DMS79 (cell line): ENCODE measurements at regions not wholly inside any gene's neighbourhood (a gene's known extent, or its start where the extent isn't known, plus 50 kb on each side); places are given as distances from the start of the nearest gene placed in this dataset.

Source experiments
- DNase-seq: peaks from one replicate; lab custom pipeline; 2025; lab: John Stamatoyannopoulos, UW

DNA sequence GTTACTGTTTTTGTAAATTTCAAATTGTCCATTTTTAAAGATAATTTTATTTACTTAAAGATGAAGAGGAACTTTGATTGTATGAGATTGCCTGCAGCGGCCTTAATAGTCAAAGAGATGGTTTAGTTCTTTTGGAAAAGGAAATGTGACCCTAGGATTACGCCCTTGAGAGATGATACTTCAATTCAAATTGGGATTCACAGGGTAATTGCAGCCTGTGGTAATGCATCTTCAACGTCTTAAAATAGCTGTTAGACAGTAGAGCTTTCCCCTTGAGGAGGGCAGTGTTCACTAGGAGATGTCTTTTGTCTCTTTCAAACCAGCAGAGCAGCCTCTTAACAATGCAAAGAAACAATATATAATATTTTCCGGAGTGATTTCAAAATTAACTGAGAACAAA, 127.1 kb downstream of the TAF11L14 start:
- DNase-seq = no peak

DNA sequence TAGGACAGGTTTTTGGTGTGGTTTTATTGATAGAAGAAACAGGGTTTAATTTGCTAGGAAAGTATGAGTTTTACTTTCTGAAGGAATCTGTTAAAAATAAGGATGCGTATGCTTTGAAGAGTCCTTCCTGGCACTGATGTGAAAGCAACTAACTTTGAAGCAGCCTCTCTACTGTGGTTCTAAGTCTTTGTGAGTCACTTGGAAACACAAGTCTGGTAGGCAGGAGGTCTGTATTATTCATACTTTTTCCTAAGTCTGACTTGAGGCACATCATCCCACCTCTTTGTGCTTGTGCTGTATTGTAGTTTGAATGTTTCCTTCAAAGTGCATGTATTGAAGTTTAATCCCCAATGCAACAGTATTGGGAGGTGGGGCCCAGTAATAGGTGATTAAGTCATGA, 129.0 kb downstream of the TAF11L14 start:
- no peak for DNase-seq

DNA sequence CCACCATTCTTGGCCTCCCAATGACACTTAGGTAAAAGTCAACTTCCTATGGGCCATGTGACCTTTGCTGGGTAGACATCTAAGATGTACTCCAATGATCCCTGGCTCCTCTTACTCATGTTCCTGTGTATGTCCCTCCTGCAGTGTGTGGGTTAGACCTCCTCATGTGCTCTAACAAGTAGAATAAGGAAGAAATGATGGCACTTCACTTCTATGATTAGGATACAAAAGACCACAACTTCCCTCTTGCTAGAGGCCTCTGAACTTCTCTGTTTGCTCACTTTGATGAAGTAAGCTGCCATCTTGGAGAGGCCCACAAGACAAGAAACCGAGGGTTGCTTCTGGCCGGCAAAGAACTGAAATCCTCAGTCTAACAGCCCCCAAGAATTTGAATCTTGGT, 131.8 kb downstream of the TAF11L14 start:
- no peak for DNase-seq

DNA sequence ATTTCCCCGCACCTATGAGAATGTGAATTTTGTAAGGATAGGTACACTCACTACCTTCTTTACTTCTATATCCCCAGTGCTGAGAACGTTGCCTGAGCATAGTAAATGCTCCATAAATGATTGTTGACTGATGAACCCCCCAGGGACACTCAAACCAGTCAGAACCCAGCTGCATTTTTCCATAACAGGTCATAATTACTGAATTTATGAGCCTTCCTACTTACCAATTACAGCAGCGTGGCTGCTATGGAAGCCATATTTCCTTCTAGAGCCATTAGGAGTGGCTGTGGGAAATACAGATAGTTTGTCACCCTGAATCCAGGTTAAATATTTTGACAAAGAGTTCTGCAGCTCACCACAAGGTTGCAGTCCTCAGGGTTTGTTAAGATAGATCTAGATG, 135.0 kb downstream of the TAF11L14 start:
- no peak for DNase-seq

DNA sequence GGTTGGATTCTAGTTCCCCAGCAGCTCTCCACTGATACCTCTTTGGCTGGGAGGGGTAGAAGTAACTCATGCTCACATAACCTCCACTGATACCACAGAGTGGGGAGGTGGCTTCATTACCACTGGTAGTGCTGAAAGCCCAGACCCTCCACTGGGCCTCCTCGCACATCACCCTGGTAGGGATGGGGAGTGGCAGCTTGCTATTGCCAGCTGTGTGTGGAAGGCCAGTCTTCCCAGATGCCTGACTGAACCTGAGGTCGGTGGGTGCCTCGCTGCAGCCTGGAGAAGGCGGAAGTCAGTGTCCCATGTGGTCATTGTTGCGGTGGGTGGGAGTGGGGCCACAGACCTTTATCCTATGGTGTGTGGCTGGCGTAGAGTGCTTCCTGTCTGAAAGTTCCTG, 138.0 kb downstream of the TAF11L14 start:
- no peak for DNase-seq

DNA sequence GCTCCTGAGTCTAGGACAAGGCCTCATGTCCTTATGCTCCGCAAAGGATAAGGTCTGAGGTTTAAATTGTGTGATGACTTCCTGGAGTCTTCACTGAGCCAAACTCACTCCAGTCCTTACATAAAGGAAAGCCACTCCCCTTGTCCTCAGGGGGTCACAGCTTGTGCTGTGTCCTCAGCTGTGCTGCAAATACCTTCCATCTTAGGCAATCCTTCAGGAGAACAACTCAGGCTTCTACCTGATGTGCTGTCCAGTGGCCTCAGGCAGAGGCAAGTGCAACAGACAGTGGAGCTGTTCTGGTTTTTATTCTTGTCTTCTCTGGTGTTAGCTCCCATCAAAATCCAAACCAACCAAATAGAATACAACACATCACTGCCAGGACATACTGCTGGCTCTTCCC, 151.5 kb downstream of the TAF11L14 start:
- DNase-seq = no peak

DNA sequence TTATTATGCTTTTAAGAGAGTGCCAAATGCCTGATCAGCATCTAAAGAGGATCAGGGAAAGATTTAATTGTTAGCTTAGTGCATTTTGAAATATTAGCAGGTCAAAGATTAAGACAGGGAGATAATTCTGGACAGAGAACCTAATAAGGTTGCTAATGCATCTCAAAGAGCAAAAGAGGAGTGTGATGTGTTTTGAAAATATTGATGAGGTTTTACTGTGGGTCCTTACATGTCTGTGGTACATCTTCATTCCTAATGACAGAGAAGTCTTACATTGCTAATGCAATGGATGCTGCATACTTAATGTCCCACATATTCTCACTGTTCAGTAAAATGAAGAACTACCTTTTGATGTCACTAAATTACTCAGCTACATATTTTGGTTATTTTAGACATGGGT, 154.1 kb downstream of the TAF11L14 start:
- DNase-seq = no peak

DNA sequence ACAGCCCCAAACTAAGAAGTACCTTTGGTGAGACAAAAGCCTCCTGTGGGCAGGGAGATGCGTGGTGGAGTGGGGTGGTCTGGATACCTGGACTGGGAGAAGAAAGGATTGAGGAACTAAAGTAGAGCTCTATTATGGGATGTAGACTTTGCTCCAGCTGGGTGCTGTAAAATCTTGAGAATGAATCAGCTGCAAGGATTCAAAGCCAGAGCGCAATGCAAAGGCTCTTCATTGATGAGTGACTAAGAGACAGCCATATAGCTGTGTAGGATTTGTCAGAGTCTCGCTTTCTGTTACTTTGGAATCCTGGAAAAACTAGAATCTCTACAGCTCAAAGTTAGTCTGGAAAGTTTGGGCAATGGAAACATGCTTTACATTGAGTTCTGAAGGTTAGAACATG, 159.9 kb downstream of the TAF11L14 start:
- DNase-seq = no peak

DNA sequence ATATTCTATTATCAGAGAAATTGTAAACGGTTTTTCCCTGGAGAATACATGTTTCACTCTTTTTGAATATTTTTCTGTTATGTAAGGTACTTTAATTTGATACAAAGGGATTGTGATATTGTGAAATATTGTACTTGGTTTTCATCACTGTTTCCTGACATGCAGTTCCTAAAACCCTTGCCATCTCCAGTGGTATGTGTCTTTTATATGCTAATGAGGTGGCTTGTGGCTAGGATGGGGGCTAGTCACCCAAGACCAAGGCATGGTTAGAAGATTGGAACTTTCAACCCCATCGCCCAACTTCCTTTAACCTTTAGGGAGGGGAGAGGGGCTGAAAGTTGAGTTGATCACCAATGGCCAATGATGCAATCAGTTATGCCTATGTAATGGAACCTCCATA, 160.6 kb downstream of the TAF11L14 start:
- no peak for DNase-seq

DNA sequence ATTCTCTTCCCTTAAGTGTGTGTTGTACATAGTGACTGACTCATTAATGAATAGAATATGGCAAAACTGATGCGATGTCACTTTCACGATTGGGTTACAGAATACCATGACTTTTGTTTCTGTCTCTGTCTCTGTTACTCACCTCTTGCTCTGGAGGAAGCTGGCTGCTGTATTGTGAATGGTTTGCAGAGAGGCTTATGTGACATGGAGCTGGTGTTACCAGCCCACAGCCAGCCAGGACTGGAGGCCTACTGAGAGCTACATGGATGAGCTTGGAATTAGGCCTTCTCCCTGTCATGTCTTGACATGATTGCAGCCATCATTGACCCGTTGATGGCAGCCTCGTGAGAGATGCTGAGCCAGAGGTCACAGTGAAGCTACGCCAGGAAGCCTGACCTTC, 161.9 kb downstream of the TAF11L14 start:
- no peak for DNase-seq

DNA sequence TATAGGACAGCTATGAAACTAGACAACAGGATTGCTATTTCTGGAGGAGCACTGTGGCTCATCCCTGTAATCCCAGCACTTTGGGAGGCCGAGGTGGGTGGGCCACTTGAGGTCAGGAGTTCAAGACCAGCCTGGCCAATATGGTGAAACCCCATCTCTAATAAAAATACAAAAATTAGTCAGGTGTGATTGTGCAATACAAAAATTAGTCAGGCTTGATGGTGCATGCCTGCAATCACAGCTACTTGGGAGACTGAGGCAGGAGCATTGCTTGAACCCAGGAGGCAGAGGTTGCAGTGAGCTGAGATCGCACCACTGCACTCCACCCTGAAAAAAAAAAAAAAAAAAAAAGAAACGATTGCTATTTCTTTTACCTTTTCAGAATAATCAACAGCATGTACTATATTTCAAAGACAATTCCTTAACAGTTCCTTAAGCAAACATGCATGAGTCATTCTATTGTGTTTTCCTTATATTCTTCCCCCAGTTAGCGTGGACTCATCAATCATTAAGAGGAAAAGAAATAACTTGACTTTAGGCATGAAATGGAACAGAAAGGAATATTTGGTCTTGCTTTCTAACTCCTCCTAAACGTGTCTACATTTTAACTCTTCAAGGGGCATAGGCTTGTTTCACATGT, 162.6 kb downstream of the TAF11L14 start:
- no peak for DNase-seq

DNA sequence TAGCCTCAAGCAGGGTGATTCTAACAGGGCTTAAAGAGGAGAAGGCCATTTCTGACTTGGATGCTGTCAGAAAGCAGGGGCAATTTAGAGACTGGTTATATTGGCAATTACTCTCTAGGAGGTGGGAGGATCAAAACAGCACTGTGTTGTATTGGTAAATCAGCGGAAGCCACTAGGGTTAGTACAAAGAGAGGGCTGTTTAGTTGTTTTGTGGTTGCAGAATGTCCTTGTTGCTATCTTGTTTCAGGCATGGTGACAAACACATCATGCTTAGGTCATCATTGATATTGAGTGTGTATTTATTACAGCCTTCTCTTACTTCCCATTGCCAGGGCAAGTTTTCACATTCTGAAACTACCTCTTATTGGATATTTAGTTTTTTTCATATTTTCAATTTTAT, 165.3 kb downstream of the TAF11L14 start:
- DNase-seq = no peak

DNA sequence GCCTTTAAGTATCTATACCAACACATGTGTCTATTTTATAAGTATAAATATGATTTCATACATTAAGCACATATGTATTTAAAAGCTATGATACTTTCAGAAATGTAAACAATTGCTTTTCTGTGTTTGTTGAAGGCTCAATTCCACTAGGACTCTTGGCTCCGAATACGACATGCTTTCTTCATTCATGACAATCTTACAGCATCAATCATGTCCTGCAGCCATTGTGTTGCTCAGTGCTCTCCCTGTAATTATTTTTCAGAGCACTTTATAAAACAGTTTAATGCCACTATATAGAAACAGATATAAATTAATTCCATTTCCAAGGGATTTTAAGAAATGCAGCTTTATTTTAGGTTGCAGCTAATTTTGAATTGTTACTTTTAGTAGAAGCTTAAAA, 167.3 kb downstream of the TAF11L14 start:
- no peak for DNase-seq

DNA sequence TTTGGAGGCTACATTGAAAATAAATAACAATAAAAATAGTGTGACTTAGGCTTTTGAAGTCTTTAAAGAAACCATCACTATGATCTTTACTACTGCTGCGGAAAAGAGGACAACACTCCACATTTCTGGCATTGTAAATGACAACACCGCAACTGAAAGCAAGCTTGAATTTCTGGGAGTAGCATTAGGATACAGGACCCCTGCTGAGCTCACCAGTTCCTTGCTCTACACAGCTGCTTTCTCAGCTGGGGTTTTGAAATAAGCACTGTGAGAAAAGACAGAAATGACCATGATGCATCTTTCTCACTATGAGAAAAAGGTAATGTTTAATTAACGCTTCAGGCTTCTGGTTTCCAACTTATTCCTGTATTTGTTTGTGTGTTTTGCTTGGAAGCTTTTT, 168.0 kb downstream of the TAF11L14 start:
- DNase-seq = no peak

DNA sequence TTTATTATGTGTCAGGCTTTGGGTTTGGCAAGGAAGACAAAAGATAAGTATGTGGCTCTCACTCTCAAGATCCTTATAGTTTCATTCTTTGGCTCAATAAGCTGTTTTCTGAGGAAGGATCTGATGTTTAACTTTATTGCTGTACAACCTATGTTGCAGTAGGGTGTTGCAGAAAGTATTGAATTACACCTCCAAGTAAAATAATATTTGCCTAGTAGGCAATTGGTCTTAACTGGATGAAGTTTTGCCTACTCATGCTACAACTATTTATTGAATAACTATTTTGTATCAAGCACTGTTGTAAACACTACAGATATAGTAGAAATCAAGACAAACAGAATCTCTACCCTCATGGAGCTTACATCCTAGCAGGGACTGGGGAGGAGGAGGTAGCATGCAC, 169.7 kb downstream of the TAF11L14 start:
- no peak for DNase-seq

DNA sequence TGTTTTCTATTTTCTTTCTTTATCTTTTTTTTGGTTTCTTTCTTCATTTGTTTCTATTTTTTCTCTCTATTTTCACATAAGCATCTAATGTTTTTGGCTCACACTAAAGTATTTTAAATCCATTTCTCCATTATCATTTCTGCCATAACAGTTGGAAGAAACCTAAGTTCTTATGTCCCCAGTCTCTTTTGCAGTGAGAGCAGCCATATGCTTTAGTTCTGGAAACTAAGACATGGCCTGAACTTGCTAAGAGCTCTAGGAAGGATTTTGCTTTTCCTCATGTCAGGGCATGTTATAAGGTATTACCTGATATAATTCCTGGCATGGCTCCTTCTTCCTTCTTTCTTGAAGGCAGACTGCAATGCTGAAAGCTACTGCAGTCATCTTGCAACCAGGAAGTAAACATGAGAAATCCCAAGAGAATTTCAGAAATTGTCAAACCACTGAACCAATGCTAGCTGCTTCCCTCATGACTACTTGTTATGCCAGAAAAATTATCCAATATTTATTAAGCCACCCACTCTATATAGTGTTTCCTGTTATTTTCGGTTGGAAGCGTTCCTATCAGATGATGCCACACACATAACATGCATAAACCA, 171.1 kb downstream of the TAF11L14 start:
- DNase-seq = no peak

DNA sequence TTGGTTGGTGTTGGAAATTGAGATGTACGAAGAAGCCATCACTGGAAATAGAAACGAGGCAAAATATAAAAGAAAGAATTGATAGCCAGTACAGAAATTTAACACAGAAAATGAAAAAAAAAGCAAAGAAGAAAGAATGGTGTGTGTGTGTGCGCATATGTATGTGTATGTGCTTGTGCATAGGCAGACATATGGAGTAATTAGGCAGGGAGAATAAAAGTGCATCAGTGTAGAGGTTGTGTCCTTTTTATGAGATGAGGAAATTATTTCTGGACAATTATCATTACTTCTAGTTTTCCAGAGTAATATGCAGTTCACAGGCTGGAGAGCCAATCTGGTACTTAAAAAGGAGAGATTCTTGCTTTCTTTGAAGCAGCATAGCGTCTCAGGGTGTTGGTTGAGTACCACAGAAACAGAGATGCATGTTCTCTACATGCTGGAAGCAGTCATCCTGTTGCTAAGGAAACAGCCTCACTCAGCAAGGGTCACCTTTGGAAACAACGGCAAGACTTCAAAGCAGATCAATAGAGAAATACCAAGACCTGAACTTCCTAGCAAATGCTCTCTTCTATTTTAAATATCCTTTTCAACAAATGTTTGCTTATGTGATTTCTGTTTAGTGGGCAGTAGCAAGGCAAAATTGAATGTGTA, 172.7 kb downstream of the TAF11L14 start:
- DNase-seq = no peak

DNA sequence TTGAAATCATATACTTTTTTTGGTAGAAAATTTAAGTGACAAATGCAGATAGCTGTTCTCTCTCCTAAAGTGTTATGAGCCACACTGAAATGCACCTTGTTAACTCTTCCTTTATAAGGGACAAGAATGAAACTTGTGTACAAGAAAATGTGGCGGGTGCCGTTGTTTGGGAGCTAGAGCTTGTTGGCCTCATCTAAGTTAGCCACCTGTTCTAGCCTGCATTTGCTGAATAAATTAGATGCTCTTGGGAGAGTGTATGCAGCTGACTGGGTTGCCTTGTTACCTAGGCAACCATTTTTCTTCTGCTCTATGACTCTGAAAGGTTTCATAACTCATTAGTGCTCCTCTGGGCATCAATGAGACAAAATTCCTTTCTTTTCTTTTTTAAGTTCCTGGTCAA, 174.3 kb downstream of the TAF11L14 start:
- DNase-seq = no peak

DNA sequence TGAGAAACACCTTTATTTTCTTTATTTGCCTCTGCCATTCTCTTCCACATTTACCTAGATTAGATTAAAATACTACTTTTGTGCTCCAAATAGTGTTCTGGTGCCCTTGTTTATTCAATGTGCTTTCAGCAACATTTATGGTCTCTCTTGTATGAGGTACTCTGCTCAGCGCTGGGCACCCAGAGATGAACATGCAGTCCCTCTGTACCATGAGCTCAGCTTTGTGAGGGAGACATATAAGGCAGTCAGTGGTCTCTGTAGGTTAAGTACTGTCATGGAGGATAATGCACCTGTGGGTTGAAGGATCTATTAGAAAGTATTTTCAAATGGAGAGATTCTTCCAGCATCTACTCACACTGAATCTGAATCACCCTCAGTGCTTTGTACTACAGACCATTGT, 176.5 kb downstream of the TAF11L14 start:
- DNase-seq = no peak

DNA sequence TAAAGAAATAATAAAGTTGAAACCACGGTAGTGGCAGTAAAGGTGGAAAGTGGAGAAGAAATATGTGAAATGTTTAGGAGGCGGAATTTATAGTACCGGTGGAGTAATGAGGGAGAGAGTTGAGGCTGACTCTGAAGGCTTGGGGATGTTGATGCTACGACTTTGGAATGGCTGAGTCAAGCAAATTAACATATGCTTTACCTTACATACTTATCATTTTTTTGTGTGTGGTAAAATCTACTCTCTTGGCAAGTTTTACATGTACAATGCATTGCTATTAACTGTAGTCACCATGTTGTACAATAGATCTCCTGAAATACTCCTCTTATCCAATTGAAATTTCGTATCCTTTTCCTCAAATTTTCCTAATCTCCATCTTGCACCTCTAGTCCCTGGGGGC, 179.0 kb downstream of the TAF11L14 start:
- DNase-seq = no peak

DNA sequence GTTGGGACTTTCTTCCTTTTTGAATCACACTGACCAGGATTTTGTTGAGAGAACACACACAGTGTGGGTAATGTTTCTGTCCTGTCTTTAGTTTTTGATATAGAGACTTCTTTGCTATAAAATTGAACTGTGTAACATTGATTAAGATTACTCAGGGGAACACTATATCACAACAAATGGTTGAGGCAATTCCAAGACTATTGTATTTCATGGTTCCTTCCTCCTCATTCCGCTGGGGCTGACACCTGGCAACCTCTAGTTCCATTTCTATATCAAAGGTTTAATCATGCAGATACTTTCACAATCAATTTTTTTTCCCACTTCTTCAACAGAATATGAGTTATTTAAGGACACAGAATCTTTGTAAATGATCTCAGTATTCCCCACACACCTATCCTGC, 182.2 kb downstream of the TAF11L14 start:
- no peak for DNase-seq

DNA sequence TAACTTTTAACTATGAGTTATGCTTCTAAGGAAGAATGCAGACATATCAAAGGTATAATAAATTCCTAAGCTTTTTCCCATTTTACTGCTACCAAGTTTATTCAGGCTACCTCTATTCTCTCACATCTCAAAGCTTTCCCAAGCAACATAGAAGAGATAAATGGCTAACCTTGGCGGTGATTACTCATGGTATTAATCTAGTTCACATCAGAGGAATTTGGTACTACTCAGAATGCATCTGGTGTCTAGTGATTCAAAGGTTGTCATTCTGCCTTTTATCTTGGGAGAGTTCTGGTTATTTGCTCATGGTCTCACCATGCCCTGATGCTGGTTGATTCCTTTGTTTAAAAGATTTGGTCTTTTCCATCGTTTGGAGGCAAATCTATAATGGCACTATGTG, 182.7 kb downstream of the TAF11L14 start:
- no peak for DNase-seq

DNA sequence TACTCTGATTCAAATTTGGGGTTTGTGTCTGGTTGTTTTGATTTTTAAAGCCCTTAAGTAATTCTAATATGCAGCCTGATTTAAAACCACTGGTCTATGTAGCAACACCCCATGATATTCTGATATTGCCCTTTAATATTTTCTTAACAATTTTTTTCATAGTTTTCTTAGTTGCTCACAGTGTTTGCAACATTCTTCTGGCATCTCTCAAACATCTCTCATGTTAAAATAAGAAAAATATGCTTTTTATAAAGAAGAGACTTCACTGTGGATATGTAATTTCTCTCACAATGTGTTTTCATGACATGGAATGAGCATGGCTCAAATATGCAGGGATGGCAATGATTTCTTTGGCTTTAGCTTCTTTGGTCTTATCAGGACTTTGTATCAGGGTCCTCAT, 183.7 kb downstream of the TAF11L14 start:
- no peak for DNase-seq

DNA sequence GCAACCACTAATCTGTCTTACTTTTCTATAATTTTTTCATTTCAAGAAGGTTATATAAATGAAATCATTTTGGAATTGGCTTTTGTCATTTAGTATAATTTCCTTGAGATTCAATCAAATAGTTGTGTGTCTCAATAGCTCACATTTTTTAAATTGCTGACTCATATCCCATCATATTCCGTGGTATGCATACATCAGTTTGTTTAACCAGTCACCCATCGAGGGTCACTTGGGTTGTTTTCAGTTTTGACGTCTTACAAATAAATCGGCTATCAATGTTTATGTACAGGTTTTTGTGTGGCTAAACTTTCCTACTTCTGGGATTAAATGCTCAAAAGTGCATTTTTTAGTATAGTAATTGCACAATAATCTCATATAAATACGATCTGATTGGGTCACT, 185.5 kb downstream of the TAF11L14 start:
- DNase-seq = no peak
